B cell (primary cell): ENCODE measurements at regions not wholly inside any gene's neighbourhood (a gene's known extent, or its start where the extent isn't known, plus 50 kb on each side); places are given as distances from the start of the nearest gene placed in this dataset.

Source experiments
- ATAC-seq: fragments of 200-7000 bp; cut with Tn5 transposase; one replicate; pipeline ENCODE4 v1.10.0; 2021; ENCODE audit warnings: low read depth, mild to moderate bottlenecking, moderate number of reproducible peaks, moderate library complexity
- CTCF ChIA-PET: fragments of 350-600 bp; sonication (Branson Sonifier 250); formaldehyde crosslinking; loops from one replicate; lab custom pipeline; 2021; ENCODE audit warnings: antibody characterized with exemption, inconsistent platforms; lab: Charles Lee
- POLR2A ChIA-PET: fragments of 350-600 bp; sonication (Branson Sonifier 250); formaldehyde crosslinking; loops from one replicate; lab custom pipeline; 2021; ENCODE audit warnings: antibody characterized with exemption; lab: Charles Lee
- DNase-seq: peaks from one replicate; pipeline ENCODE4 v3.0.0; 2013
- H2AFZ ChIP-seq: 2 replicates; pipeline ENCODE4 v1.6.1; 2012; ENCODE audit warnings: mild to moderate bottlenecking, low read depth, low read length; ENCODE audit not compliant: insufficient read depth, poor library complexity, severe bottlenecking
- H3K27ac ChIP-seq, 2 donors: 1 replicate in 1 of 2; 2 replicates in 1 of 2; pipeline ENCODE4 v1.5.1; 2012 to 2013; ENCODE audit warnings: low read length in 2 of 2, mild to moderate bottlenecking in 2 of 2, moderate library complexity in 1 of 2
- H3K27me3 ChIP-seq, 4 experiments: fragments of 200-600 bp in 1 of 4; sonication (generic) in 1 of 4; replicated peaks in 1 of 4; 1 replicate in 2 of 4; 2 replicates in 2 of 4; pipeline versions ENCODE4 v1.6.1 to v1.7.0; 2013 to 2016; ENCODE audit warnings: low read length in 3 of 4, mild to moderate bottlenecking in 2 of 4, mixed read lengths in 1 of 4, moderate library complexity in 1 of 4; ENCODE audit not compliant: insufficient read depth in 4 of 4, control insufficient read depth in 3 of 4; ENCODE audit errors: control extremely low read depth in 1 of 4
- H3K36me3 ChIP-seq, 2 experiments: replicated peaks in 1 of 2; 1 replicate in 1 of 2; 2 replicates in 1 of 2; pipeline versions ENCODE4 v1.6.1 to v1.7.1; 2013; ENCODE audit warnings: low read length in 1 of 2; ENCODE audit not compliant: insufficient read depth in 2 of 2, control insufficient read depth in 1 of 2; ENCODE audit errors: control extremely low read depth in 1 of 2, extremely low read depth in 1 of 2
- H3K4me1 ChIP-seq, 2 donors: fragments of 200-600 bp in 1 of 2; sonication (generic) in 1 of 2; 1 replicate in 1 of 2; 2 replicates in 1 of 2; pipeline versions ENCODE4 v1.5.1 to v1.6.1; 2013 to 2017; ENCODE audit warnings: low read length in 2 of 2; ENCODE audit not compliant: control insufficient read depth in 2 of 2, insufficient read depth in 2 of 2
- H3K4me2 ChIP-seq: replicated peaks from 2 replicates; pipeline ENCODE3; 2012; ENCODE audit warnings: mild to moderate bottlenecking, low read depth, low read length; ENCODE audit not compliant: poor library complexity, severe bottlenecking
- H3K4me3 ChIP-seq, 5 experiments: fragments of 200-600 bp in 1 of 5; sonication (generic) in 1 of 5; 1 replicate in 3 of 5; 2 replicates in 2 of 5; pipeline versions ENCODE4 v1.5.1 to v1.7.0; 2011 to 2016; ENCODE audit warnings: low read length in 4 of 5, mild to moderate bottlenecking in 4 of 5, low read depth in 2 of 5, control low read depth in 1 of 5, moderate library complexity in 1 of 5; ENCODE audit not compliant: insufficient read depth in 1 of 5; ENCODE audit errors: control extremely low read depth in 1 of 5, extremely low read depth in 1 of 5
- H3K79me2 ChIP-seq: fragments of 200-600 bp; sonication (generic); one replicate; pipeline ENCODE4 v1.6.0; 2016; ENCODE audit warnings: low read length; ENCODE audit not compliant: control insufficient read depth, insufficient read depth
- H3K9ac ChIP-seq: fragments of 200-600 bp; sonication (generic); 2 replicates; pipeline ENCODE4 v1.6.1; 2017; ENCODE audit warnings: mild to moderate bottlenecking, low read length, moderate library complexity
- H3K9me3 ChIP-seq, 3 donors: one replicate each; pipeline versions ENCODE4 v1.6.1 to v1.7.1; 2013; ENCODE audit warnings: low read length in 2 of 3; ENCODE audit not compliant: control insufficient read depth in 2 of 3, insufficient read depth in 1 of 3; ENCODE audit errors: control extremely low read depth in 1 of 3
- H4K20me1 ChIP-seq: 2 replicates; pipeline ENCODE4 v1.6.0; 2012; ENCODE audit warnings: mild to moderate bottlenecking, low read length; ENCODE audit not compliant: insufficient read depth, control insufficient read depth, poor library complexity, severe bottlenecking
- H3K27ac Mint-ChIP-seq: one replicate; pipeline ENCODE4 v1.8.0; 2021; ENCODE audit warnings: mixed read lengths
- H3K27me3 Mint-ChIP-seq: one replicate; pipeline ENCODE4 v1.8.0; 2021; ENCODE audit warnings: mixed read lengths
- H3K4me1 Mint-ChIP-seq: one replicate; pipeline ENCODE4 v1.8.0; 2021; ENCODE audit warnings: mixed read lengths
- H3K4me3 Mint-ChIP-seq: one replicate; pipeline ENCODE4 v1.8.0; 2021; ENCODE audit warnings: mixed read lengths
- H3K9me3 Mint-ChIP-seq: one replicate; pipeline ENCODE4 v1.8.0; 2022; ENCODE audit warnings: mixed read lengths; ENCODE audit not compliant: insufficient read depth
- EZH2 ChIP-seq: IDR thresholded peaks from 2 replicates; pipeline ENCODE4 v1.6.1; 2012; ENCODE audit warnings: borderline replicate concordance, low read depth, mild to moderate bottlenecking, moderate library complexity, low read length; ENCODE audit not compliant: insufficient read depth, poor library complexity, severe bottlenecking
- WGBS: methylation state at CpG from one replicate; pipeline ENCODE4 v1.1.5; 2013; ENCODE audit warnings: missing lambda C conversion rate; ENCODE audit not compliant: insufficient coverage; 5-methylcytosine and 5-hydroxymethylcytosine counted together
- intact Hi-C: fragments of 100-400 bp; cut with micrococcal nuclease; formaldehyde crosslinking; loops from one replicate; pipeline ENCODE4 v1.10.0; 2022
- TF ChIP-seq, protein P1 (sequence below): fragments of 200-600 bp; IDR thresholded peaks from one replicate; pipeline ENCODE4 v1.8.0; 2022; ENCODE audit warnings: antibody characterized with exemption, mild to moderate bottlenecking

DNA sequence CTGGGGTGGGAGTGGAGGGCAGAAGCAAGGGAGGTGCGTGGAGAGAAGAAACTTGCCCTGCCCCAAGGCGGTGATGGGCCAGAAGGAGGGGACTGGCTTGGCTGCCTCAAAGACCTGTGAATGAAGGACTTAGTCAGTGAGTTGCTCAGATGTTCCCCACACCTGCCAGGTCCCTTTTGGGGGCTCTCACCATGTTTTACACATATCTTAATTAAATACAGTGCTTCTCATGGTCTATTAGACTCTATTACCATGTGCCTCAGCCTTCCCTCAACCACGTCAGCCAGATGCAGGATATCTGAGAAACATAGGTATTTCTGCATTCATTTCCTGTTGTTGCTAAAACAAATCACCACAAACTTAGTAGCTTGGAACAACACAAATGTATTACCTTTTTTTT, 429.5 kb downstream of the BUD13 start:
- no peak overlapping the region for H2AFZ ChIP-seq
- WGBS, result 83% methylated on average over 2 of the region's 3 CpGs
- ChIA-PET POLR2A (no interaction called here), CTCF (no interaction called here)
- no peak overlapping the region for H3K4me3 ChIP-seq
- intact Hi-C loops, result no loop called here
- no peaks in the 10 kb centered on the region for H3K27me3 Mint-ChIP-seq
- H3K27ac Mint-ChIP-seq, result no peak overlapping the region
- no peaks in the 10 kb centered on the region for H4K20me1 ChIP-seq
- no peaks in the 10 kb centered on the region for H3K36me3 ChIP-seq
- no peaks in the 10 kb centered on the region for H3K9me3 Mint-ChIP-seq
- no peak overlapping the region for H3K27ac ChIP-seq
- H3K27me3 ChIP-seq, result no peaks in the 10 kb centered on the region
- no peak overlapping the region for H3K4me2 ChIP-seq
- peaks cover under 1% of the 10 kb centered on the region for H3K4me1 Mint-ChIP-seq
- H3K9ac ChIP-seq, result no peak overlapping the region
- H3K4me1 ChIP-seq, result peaks cover 0 to 2% of the 10 kb centered on the region in 2 donors
- DNase-seq (no peak), ATAC-seq (no peak)
- H3K79me2 ChIP-seq, result no peaks in the 10 kb centered on the region
- H3K4me3 Mint-ChIP-seq, result no peak overlapping the region
- peaks cover 0 to 17% (median 3%) of the 10 kb centered on the region in 3 donors for H3K9me3 ChIP-seq
- TF ChIP-seq, protein P1, sequence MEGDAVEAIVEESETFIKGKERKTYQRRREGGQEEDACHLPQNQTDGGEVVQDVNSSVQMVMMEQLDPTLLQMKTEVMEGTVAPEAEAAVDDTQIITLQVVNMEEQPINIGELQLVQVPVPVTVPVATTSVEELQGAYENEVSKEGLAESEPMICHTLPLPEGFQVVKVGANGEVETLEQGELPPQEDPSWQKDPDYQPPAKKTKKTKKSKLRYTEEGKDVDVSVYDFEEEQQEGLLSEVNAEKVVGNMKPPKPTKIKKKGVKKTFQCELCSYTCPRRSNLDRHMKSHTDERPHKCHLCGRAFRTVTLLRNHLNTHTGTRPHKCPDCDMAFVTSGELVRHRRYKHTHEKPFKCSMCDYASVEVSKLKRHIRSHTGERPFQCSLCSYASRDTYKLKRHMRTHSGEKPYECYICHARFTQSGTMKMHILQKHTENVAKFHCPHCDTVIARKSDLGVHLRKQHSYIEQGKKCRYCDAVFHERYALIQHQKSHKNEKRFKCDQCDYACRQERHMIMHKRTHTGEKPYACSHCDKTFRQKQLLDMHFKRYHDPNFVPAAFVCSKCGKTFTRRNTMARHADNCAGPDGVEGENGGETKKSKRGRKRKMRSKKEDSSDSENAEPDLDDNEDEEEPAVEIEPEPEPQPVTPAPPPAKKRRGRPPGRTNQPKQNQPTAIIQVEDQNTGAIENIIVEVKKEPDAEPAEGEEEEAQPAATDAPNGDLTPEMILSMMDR, result no peak
- TF ChIP-seq EZH2, result no peak

DNA sequence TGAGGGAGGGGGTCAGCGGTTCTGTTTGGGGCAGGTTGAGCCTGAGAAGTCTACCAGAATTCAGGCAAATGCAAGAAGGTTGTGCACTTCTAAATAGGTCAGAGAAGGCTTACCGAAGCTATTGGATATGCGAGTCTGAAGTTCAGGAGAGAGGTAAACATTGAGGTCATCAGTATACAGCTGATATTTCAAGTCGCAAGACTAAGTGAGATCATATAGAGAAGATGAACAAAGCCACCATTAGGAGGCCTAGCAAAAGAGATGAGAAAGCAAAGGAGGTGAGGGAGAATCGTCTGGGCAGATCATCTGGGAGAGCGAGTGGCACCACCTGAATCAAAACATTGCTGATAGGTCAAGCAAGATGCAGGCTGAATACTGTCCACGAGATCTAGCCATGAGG, 430.6 kb downstream of the BUD13 start:
- Histone ChIP-seq H3K36me3 (no peaks in the 10 kb centered on the region), H3K27ac (no peak overlapping the region), H3K27me3 (no peaks in the 10 kb centered on the region), H2AFZ (no peak overlapping the region), H3K4me2 (no peak overlapping the region), H4K20me1 (no peaks in the 10 kb centered on the region), H3K4me3 (no peak overlapping the region), H3K9ac (no peak overlapping the region), H3K4me1 (no peaks in the 10 kb centered on the region), H3K9me3 (peaks cover 0 to 17% (median 2%) of the 10 kb centered on the region in 3 donors), H3K79me2 (no peaks in the 10 kb centered on the region)
- Mint-ChIP-seq H3K4me3 (no peak overlapping the region), H3K27ac (no peak overlapping the region), H3K27me3 (no peaks in the 10 kb centered on the region), H3K4me1 (no peaks in the 10 kb centered on the region), H3K9me3 (peaks cover 3% of the 10 kb centered on the region)
- TF ChIP-seq, protein P1, result no peak
- TF ChIP-seq EZH2, result no peak
- 93% methylated on average over 7 of the region's 7 CpGs for WGBS
- ChIA-PET POLR2A (no interaction called here), CTCF (no interaction called here)
- intact Hi-C loops, result no loop called here
- no peak for DNase-seq
- no peak for ATAC-seq
